ENCODE measurements at regions not wholly inside any gene's neighbourhood (a gene's known extent, or its start where the extent isn't known, plus 50 kb on each side); places are given as distances from the start of the nearest gene placed in this dataset.

DNA sequence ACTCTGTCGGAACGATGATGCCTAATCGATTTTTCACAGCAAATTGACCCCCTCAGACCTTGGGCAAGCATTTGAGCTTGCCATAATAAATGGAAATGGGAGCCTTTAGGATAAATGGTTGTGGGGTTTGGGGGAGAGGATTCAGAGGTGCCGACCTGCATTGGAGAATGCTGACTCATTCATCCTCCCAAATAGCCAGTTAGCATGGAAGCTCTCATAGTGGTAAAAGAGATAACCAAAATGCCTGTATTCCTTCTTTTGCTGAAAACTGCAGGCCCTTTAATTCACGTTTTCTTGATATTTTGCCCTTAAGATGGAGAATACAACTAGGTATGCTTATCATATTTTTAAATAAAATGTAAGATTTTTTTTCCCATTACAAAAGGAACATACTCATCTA lies 392.6 kb upstream of the DEPDC1 start:
- TF ChIP-seq, protein P1, sequence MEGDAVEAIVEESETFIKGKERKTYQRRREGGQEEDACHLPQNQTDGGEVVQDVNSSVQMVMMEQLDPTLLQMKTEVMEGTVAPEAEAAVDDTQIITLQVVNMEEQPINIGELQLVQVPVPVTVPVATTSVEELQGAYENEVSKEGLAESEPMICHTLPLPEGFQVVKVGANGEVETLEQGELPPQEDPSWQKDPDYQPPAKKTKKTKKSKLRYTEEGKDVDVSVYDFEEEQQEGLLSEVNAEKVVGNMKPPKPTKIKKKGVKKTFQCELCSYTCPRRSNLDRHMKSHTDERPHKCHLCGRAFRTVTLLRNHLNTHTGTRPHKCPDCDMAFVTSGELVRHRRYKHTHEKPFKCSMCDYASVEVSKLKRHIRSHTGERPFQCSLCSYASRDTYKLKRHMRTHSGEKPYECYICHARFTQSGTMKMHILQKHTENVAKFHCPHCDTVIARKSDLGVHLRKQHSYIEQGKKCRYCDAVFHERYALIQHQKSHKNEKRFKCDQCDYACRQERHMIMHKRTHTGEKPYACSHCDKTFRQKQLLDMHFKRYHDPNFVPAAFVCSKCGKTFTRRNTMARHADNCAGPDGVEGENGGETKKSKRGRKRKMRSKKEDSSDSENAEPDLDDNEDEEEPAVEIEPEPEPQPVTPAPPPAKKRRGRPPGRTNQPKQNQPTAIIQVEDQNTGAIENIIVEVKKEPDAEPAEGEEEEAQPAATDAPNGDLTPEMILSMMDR (IDR thresholded peaks at IDR 0.05; ENCODE audit: insufficient read depth, low read length): no peak
- TF ChIP-seq GABPA (IDR thresholded peaks at IDR 0.05; ENCODE audit: low read depth) (no peak), POLR2AphosphoS5 (IDR thresholded peaks at IDR 0.05; ENCODE audit: low read depth) (no peak), SPI1 (IDR thresholded peaks at IDR 0.05; ENCODE audit: borderline replicate concordance, low read depth) (no peak)
- TF ChIP-seq, protein P2, sequence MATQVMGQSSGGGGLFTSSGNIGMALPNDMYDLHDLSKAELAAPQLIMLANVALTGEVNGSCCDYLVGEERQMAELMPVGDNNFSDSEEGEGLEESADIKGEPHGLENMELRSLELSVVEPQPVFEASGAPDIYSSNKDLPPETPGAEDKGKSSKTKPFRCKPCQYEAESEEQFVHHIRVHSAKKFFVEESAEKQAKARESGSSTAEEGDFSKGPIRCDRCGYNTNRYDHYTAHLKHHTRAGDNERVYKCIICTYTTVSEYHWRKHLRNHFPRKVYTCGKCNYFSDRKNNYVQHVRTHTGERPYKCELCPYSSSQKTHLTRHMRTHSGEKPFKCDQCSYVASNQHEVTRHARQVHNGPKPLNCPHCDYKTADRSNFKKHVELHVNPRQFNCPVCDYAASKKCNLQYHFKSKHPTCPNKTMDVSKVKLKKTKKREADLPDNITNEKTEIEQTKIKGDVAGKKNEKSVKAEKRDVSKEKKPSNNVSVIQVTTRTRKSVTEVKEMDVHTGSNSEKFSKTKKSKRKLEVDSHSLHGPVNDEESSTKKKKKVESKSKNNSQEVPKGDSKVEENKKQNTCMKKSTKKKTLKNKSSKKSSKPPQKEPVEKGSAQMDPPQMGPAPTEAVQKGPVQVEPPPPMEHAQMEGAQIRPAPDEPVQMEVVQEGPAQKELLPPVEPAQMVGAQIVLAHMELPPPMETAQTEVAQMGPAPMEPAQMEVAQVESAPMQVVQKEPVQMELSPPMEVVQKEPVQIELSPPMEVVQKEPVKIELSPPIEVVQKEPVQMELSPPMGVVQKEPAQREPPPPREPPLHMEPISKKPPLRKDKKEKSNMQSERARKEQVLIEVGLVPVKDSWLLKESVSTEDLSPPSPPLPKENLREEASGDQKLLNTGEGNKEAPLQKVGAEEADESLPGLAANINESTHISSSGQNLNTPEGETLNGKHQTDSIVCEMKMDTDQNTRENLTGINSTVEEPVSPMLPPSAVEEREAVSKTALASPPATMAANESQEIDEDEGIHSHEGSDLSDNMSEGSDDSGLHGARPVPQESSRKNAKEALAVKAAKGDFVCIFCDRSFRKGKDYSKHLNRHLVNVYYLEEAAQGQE (IDR thresholded peaks at IDR 0.05; ENCODE audit: insufficient replicate concordance, low read depth): no peak
- DNase-seq (ENCODE audit: low read depth in 1 of 2, low spot score in 1 of 2): no peak
- H3K27me3 ChIP-seq (ENCODE audit: insufficient read depth, poor library complexity, severe bottlenecking): no peaks in the 10 kb centered on the region
- H3K4me3 ChIP-seq (replicated peaks; ENCODE audit: insufficient read depth, low read length): no peak overlapping the region
- H3K27ac ChIP-seq (replicated peaks): no peak overlapping the region

DNA sequence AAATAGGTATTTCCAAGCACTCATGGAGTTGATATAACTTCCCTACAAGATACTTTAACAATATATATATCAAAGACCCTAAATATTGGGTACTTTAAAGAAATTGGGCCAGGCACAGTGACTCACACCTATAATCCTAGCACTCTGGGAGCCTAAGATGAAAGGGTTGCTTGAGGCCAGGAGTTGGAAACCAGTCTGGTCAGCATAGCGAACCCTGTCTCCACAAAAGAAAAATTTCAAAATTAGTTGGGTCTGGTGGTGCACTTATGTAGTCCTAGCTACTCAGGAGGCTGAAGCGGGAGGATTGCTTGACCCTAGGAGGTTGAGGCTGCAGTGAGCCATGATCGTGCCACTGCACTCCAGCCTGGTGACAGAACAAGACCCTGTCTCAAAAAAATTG lies 393.9 kb upstream of the DEPDC1 start:
- no peak for TF ChIP-seq SPI1 (IDR thresholded peaks at IDR 0.05; ENCODE audit: borderline replicate concordance, low read depth)
- TF ChIP-seq, protein P2 (IDR thresholded peaks at IDR 0.05; ENCODE audit: insufficient replicate concordance, low read depth): no peak
- TF ChIP-seq, protein P1 (IDR thresholded peaks at IDR 0.05; ENCODE audit: insufficient read depth, low read length): no peak
- no peak overlapping the region for H3K27ac ChIP-seq (replicated peaks)
- no peaks in the 10 kb centered on the region for H3K27me3 ChIP-seq (ENCODE audit: insufficient read depth, poor library complexity, severe bottlenecking)
- H3K4me3 ChIP-seq (replicated peaks; ENCODE audit: insufficient read depth, low read length): no peak overlapping the region
- no peak for DNase-seq (ENCODE audit: low read depth in 1 of 2, low spot score in 1 of 2)

DNA sequence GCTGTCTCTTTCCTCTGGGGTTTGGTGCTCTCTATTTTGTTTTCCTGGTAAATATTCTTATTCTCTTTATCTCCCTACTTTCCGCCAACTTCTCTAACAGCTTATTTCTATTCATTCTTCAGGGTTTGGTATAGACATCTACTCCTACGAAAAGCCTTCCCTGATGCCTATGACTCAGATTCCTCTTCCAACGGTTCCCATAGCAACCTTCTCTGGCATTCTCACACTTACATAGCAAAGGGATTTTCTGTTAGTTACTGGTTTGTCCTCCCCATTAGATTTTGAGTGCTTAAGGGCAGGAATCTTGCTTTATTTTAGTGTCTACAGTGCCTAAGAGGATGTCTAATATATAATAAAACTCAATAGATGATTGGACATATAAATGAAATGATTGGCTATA lies 407.6 kb upstream of the DEPDC1 start:
- no peaks in the 10 kb centered on the region for H3K27me3 ChIP-seq (ENCODE audit: insufficient read depth, poor library complexity, severe bottlenecking)
- TF ChIP-seq SPI1 (IDR thresholded peaks at IDR 0.05; ENCODE audit: borderline replicate concordance, low read depth) (no peak), POLR2AphosphoS5 (IDR thresholded peaks at IDR 0.05; ENCODE audit: low read depth) (no peak), GABPA (IDR thresholded peaks at IDR 0.05; ENCODE audit: low read depth) (no peak)
- TF ChIP-seq, protein P2 (IDR thresholded peaks at IDR 0.05; ENCODE audit: insufficient replicate concordance, low read depth): no peak
- TF ChIP-seq, protein P1 (IDR thresholded peaks at IDR 0.05; ENCODE audit: insufficient read depth, low read length): no peak
- H3K4me3 ChIP-seq (replicated peaks; ENCODE audit: insufficient read depth, low read length): no peak overlapping the region
- DNase-seq (ENCODE audit: low read depth in 1 of 2, low spot score in 1 of 2): no peak
- no peak overlapping the region for H3K27ac ChIP-seq (replicated peaks)

All from HL-60 (cell line).